ENCODE measurements at regions not wholly inside any gene's neighbourhood (a gene's known extent, or its start where the extent isn't known, plus 50 kb on each side); places are given as distances from the start of the nearest gene placed in this dataset.
A peak's percentile ranks its signal among the peaks of the same experiment; 100 is the strongest.

GRCh38 chr3:72542781-72543180 lies 305.5 kb downstream of the SHQ1 start:
- Histone ChIP-seq H3K27me3 (ENCODE audit: control insufficient read depth, insufficient read depth, low read length) (peaks cover 3% of the 10 kb centered on the region), H3K4me1 (ENCODE audit: control insufficient read depth, insufficient read depth, low read length) (no peaks in the 10 kb centered on the region), H3K9me3 (replicated peaks; ENCODE audit: control insufficient read depth, low read depth, low read length) (peaks cover 7% of the 10 kb centered on the region), H3K36me3 (ENCODE audit: control insufficient read depth, insufficient read depth, low read length) (no peaks in the 10 kb centered on the region), H3K27ac (ENCODE audit: low read length) (no peak overlapping the region), H3K4me3 (ENCODE audit: low read length) (no peak overlapping the region)
- DNase-seq: no peak
- WGBS (ENCODE audit: insufficient coverage): 91% methylated on average over 4 of the region's 6 CpGs

GRCh38 chr3:72539856-72540255 lies 308.4 kb downstream of the SHQ1 start:
- Histone ChIP-seq H3K4me3 (ENCODE audit: low read length) (no peak overlapping the region), H3K4me1 (ENCODE audit: control insufficient read depth, insufficient read depth, low read length) (no peaks in the 10 kb centered on the region), H3K36me3 (ENCODE audit: control insufficient read depth, insufficient read depth, low read length) (no peaks in the 10 kb centered on the region), H3K9me3 (replicated peaks; ENCODE audit: control insufficient read depth, low read depth, low read length) (peaks cover 7% of the 10 kb centered on the region), H3K27me3 (ENCODE audit: control insufficient read depth, insufficient read depth, low read length) (peaks cover 3% of the 10 kb centered on the region), H3K27ac (ENCODE audit: low read length) (no peak overlapping the region)
- DNase-seq: no peak
- WGBS (ENCODE audit: insufficient coverage): 90% methylated on average over 4 of the region's 5 CpGs

- 38% methylated on average over 3 of the region's 6 CpGs for WGBS (ENCODE audit: insufficient coverage)
- peaks cover 7% of the 10 kb centered on the region for H3K9me3 ChIP-seq (replicated peaks; ENCODE audit: control insufficient read depth, low read depth, low read length)
- peaks cover 3% of the 10 kb centered on the region for H3K27me3 ChIP-seq (ENCODE audit: control insufficient read depth, insufficient read depth, low read length)
- H3K4me3 ChIP-seq (ENCODE audit: low read length): no peak overlapping the region
- H3K27ac ChIP-seq (ENCODE audit: low read length): no peak overlapping the region
- no peaks in the 10 kb centered on the region for H3K4me1 ChIP-seq (ENCODE audit: control insufficient read depth, insufficient read depth, low read length)
- no peaks in the 10 kb centered on the region for H3K36me3 ChIP-seq (ENCODE audit: control insufficient read depth, insufficient read depth, low read length)
- no peak for DNase-seq
Measured at GRCh38 chr3:72538070-72538745, 310.0 kb downstream of the SHQ1 start.

- no peak overlapping the region for H3K4me3 ChIP-seq (ENCODE audit: low read length)
- DNase-seq: no peak
- 70% methylated on average over 6 of the region's 6 CpGs for WGBS (ENCODE audit: insufficient coverage)
- peaks cover 7% of the 10 kb centered on the region for H3K9me3 ChIP-seq (replicated peaks; ENCODE audit: control insufficient read depth, low read depth, low read length)
- H3K36me3 ChIP-seq (ENCODE audit: control insufficient read depth, insufficient read depth, low read length): no peaks in the 10 kb centered on the region
- H3K4me1 ChIP-seq (ENCODE audit: control insufficient read depth, insufficient read depth, low read length): no peaks in the 10 kb centered on the region
- H3K27ac ChIP-seq (ENCODE audit: low read length): no peak overlapping the region
- peaks cover 3% of the 10 kb centered on the region for H3K27me3 ChIP-seq (ENCODE audit: control insufficient read depth, insufficient read depth, low read length)
Measured at GRCh38 chr3:72537448-72537847, 310.8 kb downstream of the SHQ1 start.

- no peaks in the 10 kb centered on the region for H3K36me3 ChIP-seq (ENCODE audit: control insufficient read depth, insufficient read depth, low read length)
- H3K4me1 ChIP-seq (ENCODE audit: control insufficient read depth, insufficient read depth, low read length): no peaks in the 10 kb centered on the region
- no peak for DNase-seq
- H3K27me3 ChIP-seq (ENCODE audit: control insufficient read depth, insufficient read depth, low read length): peaks cover 3% of the 10 kb centered on the region
- no peak overlapping the region for H3K27ac ChIP-seq (ENCODE audit: low read length)
- 100% methylated on average over 2 of the region's 8 CpGs for WGBS (ENCODE audit: insufficient coverage)
- peaks cover 7% of the 10 kb centered on the region for H3K9me3 ChIP-seq (replicated peaks; ENCODE audit: control insufficient read depth, low read depth, low read length)
- H3K4me3 ChIP-seq (ENCODE audit: low read length): no peak overlapping the region
Measured at GRCh38 chr3:72536878-72537267, 311.4 kb downstream of the SHQ1 start.

GRCh38 chr3:72536206-72536877 lies 311.9 kb downstream of the SHQ1 start:
- Histone ChIP-seq H3K4me3 (ENCODE audit: low read length) (no peak overlapping the region), H3K9me3 (replicated peaks; ENCODE audit: control insufficient read depth, low read depth, low read length) (peaks cover 2% of the 10 kb centered on the region), H3K27ac (ENCODE audit: low read length) (no peak overlapping the region), H3K27me3 (ENCODE audit: control insufficient read depth, insufficient read depth, low read length) (no peaks in the 10 kb centered on the region), H3K36me3 (ENCODE audit: control insufficient read depth, insufficient read depth, low read length) (no peaks in the 10 kb centered on the region), H3K4me1 (ENCODE audit: control insufficient read depth, insufficient read depth, low read length) (no peaks in the 10 kb centered on the region)
- no peak for DNase-seq
- 80% methylated on average over 1 of the region's 4 CpGs for WGBS (ENCODE audit: insufficient coverage)

- Histone ChIP-seq H3K27ac (ENCODE audit: low read length) (no peak overlapping the region), H3K36me3 (ENCODE audit: control insufficient read depth, insufficient read depth, low read length) (no peaks in the 10 kb centered on the region), H3K4me1 (ENCODE audit: control insufficient read depth, insufficient read depth, low read length) (no peaks in the 10 kb centered on the region), H3K4me3 (ENCODE audit: low read length) (no peak overlapping the region), H3K27me3 (ENCODE audit: control insufficient read depth, insufficient read depth, low read length) (no peaks in the 10 kb centered on the region), H3K9me3 (replicated peaks; ENCODE audit: control insufficient read depth, low read depth, low read length) (no peaks in the 10 kb centered on the region)
- 19% methylated on average over 4 of the region's 7 CpGs for WGBS (ENCODE audit: insufficient coverage)
- peak; percentile 34 for DNase-seq
Measured at GRCh38 chr3:72535772-72536171, 312.5 kb downstream of the SHQ1 start.

GRCh38 chr3:72533591-72534473 lies 314.4 kb downstream of the SHQ1 start:
- WGBS (ENCODE audit: insufficient coverage): 47% methylated on average over 3 of the region's 8 CpGs

GRCh38 chr3:72530426-72530825 lies 317.8 kb downstream of the SHQ1 start:
- Histone ChIP-seq H3K4me3 (ENCODE audit: low read length) (no peak overlapping the region), H3K27me3 (ENCODE audit: control insufficient read depth, insufficient read depth, low read length) (no peaks in the 10 kb centered on the region), H3K36me3 (ENCODE audit: control insufficient read depth, insufficient read depth, low read length) (no peaks in the 10 kb centered on the region), H3K27ac (ENCODE audit: low read length) (no peak overlapping the region), H3K9me3 (replicated peaks; ENCODE audit: control insufficient read depth, low read depth, low read length) (no peaks in the 10 kb centered on the region), H3K4me1 (ENCODE audit: control insufficient read depth, insufficient read depth, low read length) (no peaks in the 10 kb centered on the region)
- no peak for DNase-seq

More at GRCh38 chr3:72533591-72534473, 314.4 kb downstream of the SHQ1 start:
- Histone ChIP-seq H3K9me3 (replicated peaks; ENCODE audit: control insufficient read depth, low read depth, low read length) (no peaks in the 10 kb centered on the region), H3K27ac (ENCODE audit: low read length) (no peak overlapping the region), H3K36me3 (ENCODE audit: control insufficient read depth, insufficient read depth, low read length) (no peaks in the 10 kb centered on the region), H3K4me1 (ENCODE audit: control insufficient read depth, insufficient read depth, low read length) (no peaks in the 10 kb centered on the region), H3K27me3 (ENCODE audit: control insufficient read depth, insufficient read depth, low read length) (no peaks in the 10 kb centered on the region), H3K4me3 (ENCODE audit: low read length) (no peak overlapping the region)
- peak; percentile 19 for DNase-seq

GRCh38 chr3:72529081-72529480 lies 319.2 kb downstream of the SHQ1 start:
- WGBS (ENCODE audit: insufficient coverage): 58% methylated on average over 2 of the region's 4 CpGs
- H3K4me1 ChIP-seq (ENCODE audit: control insufficient read depth, insufficient read depth, low read length): no peaks in the 10 kb centered on the region

More at GRCh38 chr3:72529081-72529480, 319.2 kb downstream of the SHQ1 start:
- Histone ChIP-seq H3K27me3 (ENCODE audit: control insufficient read depth, insufficient read depth, low read length) (no peaks in the 10 kb centered on the region), H3K36me3 (ENCODE audit: control insufficient read depth, insufficient read depth, low read length) (no peaks in the 10 kb centered on the region), H3K4me3 (ENCODE audit: low read length) (no peak overlapping the region), H3K27ac (ENCODE audit: low read length) (no peak overlapping the region), H3K9me3 (replicated peaks; ENCODE audit: control insufficient read depth, low read depth, low read length) (no peaks in the 10 kb centered on the region)
- no peak for DNase-seq

Data from muscle of leg (tissue), 3 donors.